ENCODE measurements at regions not wholly inside any gene's neighbourhood (a gene's known extent, or its start where the extent isn't known, plus 50 kb on each side); places are given as distances from the start of the nearest gene placed in this dataset.

DNA sequence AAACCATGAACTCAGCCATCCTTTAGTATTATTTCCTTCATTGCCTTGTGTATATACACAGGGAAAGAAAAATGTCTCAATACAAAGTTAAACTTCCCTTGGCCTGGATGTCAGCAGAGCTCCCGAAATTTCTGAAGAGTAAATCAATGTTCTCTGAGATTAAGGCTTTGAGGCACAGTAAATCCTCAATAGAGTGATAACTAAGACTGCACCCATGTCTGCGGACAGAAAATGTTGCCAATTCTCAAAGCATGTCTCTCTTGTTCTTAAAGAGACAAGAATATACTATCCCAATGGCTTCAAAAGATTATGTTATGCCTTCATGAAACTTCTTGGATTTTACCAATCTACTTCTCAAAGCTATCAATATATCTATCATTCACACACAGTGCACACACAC, 1196.7 kb upstream of the TENM4 start (continued):
- no peak for TF ChIP-seq CTCF (IDR thresholded peaks at IDR 0.05; ENCODE audit: low read depth, low read length, missing input control)
- no peak for TF ChIP-seq JUND (IDR thresholded peaks at IDR 0.05)
- no peak for TF ChIP-seq FOXA2 (IDR thresholded peaks at IDR 0.05)

DNA sequence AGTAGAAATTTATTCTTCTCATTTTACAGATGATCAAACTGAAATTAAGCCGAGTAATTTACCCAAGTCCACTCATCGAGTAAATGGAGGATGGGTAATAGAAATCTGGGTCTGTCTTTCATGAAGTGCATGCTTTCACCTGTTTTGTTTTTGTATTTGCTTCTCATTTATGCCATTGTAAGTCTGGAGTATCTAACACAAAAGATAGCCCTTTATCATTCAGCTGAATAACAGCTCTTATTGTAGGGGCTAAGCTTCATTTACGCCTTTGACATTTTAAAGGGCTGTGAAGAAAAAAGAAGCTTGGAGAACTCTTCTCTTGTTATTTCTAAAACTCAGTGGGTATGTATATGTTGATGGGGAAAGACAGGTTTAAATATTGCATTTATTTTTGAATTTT, 1196.2 kb upstream of the TENM4 start:
- H3K27ac ChIP-seq (ENCODE audit: low read depth in 1 of 2, low read length in 2 of 2) = no peak overlapping the region
- H3K4me1 ChIP-seq (ENCODE audit: control insufficient read depth in 4 of 4, insufficient read depth in 4 of 4, low read length in 3 of 4) = no peaks in the 10 kb centered on the region
- TF ChIP-seq RAD21 (IDR thresholded peaks at IDR 0.05) (no peak), FOXA1 (IDR thresholded peaks at IDR 0.05) (no peak), EGR1 (IDR thresholded peaks at IDR 0.05; ENCODE audit: low read depth in 2 of 2) (no peak), SP1 (IDR thresholded peaks at IDR 0.05) (no peak), JUND (IDR thresholded peaks at IDR 0.05) (no peak), MAX (IDR thresholded peaks at IDR 0.05) (no peak), HNF4G (IDR thresholded peaks at IDR 0.05) (no peak), GABPA (IDR thresholded peaks at IDR 0.05 in 1 of 2, conservative IDR thresholded peaks at IDR 0.05 in 1 of 2) (no peak), TAF1 (conservative IDR thresholded peaks at IDR 0.05) (no peak), FOXA2 (IDR thresholded peaks at IDR 0.05) (no peak)
- TF ChIP-seq, protein P1, sequence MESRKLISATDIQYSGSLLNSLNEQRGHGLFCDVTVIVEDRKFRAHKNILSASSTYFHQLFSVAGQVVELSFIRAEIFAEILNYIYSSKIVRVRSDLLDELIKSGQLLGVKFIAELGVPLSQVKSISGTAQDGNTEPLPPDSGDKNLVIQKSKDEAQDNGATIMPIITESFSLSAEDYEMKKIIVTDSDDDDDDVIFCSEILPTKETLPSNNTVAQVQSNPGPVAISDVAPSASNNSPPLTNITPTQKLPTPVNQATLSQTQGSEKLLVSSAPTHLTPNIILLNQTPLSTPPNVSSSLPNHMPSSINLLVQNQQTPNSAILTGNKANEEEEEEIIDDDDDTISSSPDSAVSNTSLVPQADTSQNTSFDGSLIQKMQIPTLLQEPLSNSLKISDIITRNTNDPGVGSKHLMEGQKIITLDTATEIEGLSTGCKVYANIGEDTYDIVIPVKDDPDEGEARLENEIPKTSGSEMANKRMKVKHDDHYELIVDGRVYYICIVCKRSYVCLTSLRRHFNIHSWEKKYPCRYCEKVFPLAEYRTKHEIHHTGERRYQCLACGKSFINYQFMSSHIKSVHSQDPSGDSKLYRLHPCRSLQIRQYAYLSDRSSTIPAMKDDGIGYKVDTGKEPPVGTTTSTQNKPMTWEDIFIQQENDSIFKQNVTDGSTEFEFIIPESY (IDR thresholded peaks at IDR 0.05) = no peak
- TF ChIP-seq, protein P2, sequence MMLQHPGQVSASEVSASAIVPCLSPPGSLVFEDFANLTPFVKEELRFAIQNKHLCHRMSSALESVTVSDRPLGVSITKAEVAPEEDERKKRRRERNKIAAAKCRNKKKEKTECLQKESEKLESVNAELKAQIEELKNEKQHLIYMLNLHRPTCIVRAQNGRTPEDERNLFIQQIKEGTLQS (IDR thresholded peaks at IDR 0.05) = no peak
- H3K36me3 ChIP-seq (ENCODE audit: control insufficient read depth in 4 of 4, insufficient read depth in 3 of 4, low read depth in 1 of 4, low read length in 3 of 4) = no peaks in the 10 kb centered on the region
- H3K4me3 ChIP-seq (ENCODE audit: low read depth in 1 of 3, low read length in 3 of 3) = no peak overlapping the region
- WGBS = 85% methylated on average over 3 of the region's 3 CpGs
- no peak overlapping the region for H3K9ac ChIP-seq (ENCODE audit: low read depth in 1 of 2, low read length in 2 of 2)
- DNase-seq (ENCODE audit: low spot score) = no peak
- no peaks in the 10 kb centered on the region for H3K27me3 ChIP-seq (ENCODE audit: control insufficient read depth in 4 of 4, insufficient read depth in 4 of 4, low read length in 3 of 4)
- no peaks in the 10 kb centered on the region for H3K9me3 ChIP-seq (ENCODE audit: control insufficient read depth in 4 of 4, low read length in 3 of 4)

DNA sequence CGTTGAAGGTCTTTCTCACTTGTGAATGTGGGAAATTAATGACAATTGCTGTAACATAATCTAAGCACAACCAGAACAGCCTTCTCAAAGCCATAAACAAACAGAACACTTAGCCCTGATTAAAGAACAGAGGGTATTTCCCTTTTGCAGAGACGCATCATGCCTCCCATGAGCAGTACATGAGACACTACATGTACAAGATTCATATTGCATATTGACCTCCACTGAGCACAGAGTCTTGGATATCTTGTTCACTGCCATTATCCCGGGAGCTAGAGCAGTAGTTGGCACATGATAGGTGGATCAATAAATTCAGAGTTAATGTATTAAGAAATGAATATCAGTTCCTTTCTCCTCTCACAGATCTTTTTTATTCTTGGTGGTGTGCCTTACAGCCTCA, 1194.3 kb upstream of the TENM4 start:
- TF ChIP-seq CTCF (IDR thresholded peaks at IDR 0.05; ENCODE audit: low read depth, low read length, missing input control) = no peak
- no peak for TF ChIP-seq RAD21 (IDR thresholded peaks at IDR 0.05)
- TF ChIP-seq HNF4A (conservative IDR thresholded peaks at IDR 0.05) = no peak
- no peak for TF ChIP-seq MAX (IDR thresholded peaks at IDR 0.05)
- TF ChIP-seq TAF1 (conservative IDR thresholded peaks at IDR 0.05) = no peak
- TF ChIP-seq HNF4G (IDR thresholded peaks at IDR 0.05) = no peak
- TF ChIP-seq FOXA2 (IDR thresholded peaks at IDR 0.05) = no peak
- TF ChIP-seq JUND (IDR thresholded peaks at IDR 0.05) = no peak
- TF ChIP-seq, protein P3, sequence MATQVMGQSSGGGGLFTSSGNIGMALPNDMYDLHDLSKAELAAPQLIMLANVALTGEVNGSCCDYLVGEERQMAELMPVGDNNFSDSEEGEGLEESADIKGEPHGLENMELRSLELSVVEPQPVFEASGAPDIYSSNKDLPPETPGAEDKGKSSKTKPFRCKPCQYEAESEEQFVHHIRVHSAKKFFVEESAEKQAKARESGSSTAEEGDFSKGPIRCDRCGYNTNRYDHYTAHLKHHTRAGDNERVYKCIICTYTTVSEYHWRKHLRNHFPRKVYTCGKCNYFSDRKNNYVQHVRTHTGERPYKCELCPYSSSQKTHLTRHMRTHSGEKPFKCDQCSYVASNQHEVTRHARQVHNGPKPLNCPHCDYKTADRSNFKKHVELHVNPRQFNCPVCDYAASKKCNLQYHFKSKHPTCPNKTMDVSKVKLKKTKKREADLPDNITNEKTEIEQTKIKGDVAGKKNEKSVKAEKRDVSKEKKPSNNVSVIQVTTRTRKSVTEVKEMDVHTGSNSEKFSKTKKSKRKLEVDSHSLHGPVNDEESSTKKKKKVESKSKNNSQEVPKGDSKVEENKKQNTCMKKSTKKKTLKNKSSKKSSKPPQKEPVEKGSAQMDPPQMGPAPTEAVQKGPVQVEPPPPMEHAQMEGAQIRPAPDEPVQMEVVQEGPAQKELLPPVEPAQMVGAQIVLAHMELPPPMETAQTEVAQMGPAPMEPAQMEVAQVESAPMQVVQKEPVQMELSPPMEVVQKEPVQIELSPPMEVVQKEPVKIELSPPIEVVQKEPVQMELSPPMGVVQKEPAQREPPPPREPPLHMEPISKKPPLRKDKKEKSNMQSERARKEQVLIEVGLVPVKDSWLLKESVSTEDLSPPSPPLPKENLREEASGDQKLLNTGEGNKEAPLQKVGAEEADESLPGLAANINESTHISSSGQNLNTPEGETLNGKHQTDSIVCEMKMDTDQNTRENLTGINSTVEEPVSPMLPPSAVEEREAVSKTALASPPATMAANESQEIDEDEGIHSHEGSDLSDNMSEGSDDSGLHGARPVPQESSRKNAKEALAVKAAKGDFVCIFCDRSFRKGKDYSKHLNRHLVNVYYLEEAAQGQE (IDR thresholded peaks at IDR 0.05) = no peak
- TF ChIP-seq FOXA1 (IDR thresholded peaks at IDR 0.05) = no peak
- TF ChIP-seq, protein P1 (IDR thresholded peaks at IDR 0.05) = no peak
- Histone ChIP-seq H3K9ac (ENCODE audit: low read depth in 1 of 2, low read length in 2 of 2) (no peak overlapping the region), H3K27me3 (ENCODE audit: control insufficient read depth in 4 of 4, insufficient read depth in 4 of 4, low read length in 3 of 4) (no peaks in the 10 kb centered on the region), H3K9me3 (ENCODE audit: control insufficient read depth in 4 of 4, low read length in 3 of 4) (no peaks in the 10 kb centered on the region), H3K27ac (ENCODE audit: low read depth in 1 of 2, low read length in 2 of 2) (no peak overlapping the region), H3K4me1 (ENCODE audit: control insufficient read depth in 4 of 4, insufficient read depth in 4 of 4, low read length in 3 of 4) (no peaks in the 10 kb centered on the region), H3K36me3 (ENCODE audit: control insufficient read depth in 4 of 4, insufficient read depth in 3 of 4, low read depth in 1 of 4, low read length in 3 of 4) (no peaks in the 10 kb centered on the region), H3K4me3 (ENCODE audit: low read depth in 1 of 3, low read length in 3 of 3) (no peak overlapping the region)
- DNase-seq (ENCODE audit: low spot score) = no peak
- WGBS = 69% methylated on average over 3 of the region's 3 CpGs

Measured in liver (tissue), 8 donors.